GM21381 (cell line): ENCODE measurements at regions not wholly inside any gene's neighbourhood (a gene's known extent, or its start where the extent isn't known, plus 50 kb on each side); places are given as distances from the start of the nearest gene placed in this dataset.
"Not testable (repeated sequence)": the region's sequence is repeated elsewhere in the genome, so short reads cannot be mapped to it uniquely, and the experiment has no call there.

Source experiments
- ATAC-seq: cut with Tn5 transposase; IDR thresholded peaks from one replicate; pipeline ENCODE4 v1.9.1; 2021; ENCODE audit warnings: mild to moderate bottlenecking, moderate library complexity; ENCODE audit not compliant: unreplicated experiment

- no peak for ATAC-seq
These were observed 105.6 kb upstream of the DAPK1 start for GRCh38 chr9:87392086-87392485.

- ATAC-seq = no peak
These were observed 103.9 kb upstream of the DAPK1 start for GRCh38 chr9:87393706-87394230.

GRCh38 chr9:87395804-87396479 lies 101.7 kb upstream of the DAPK1 start:
- ATAC-seq = no peak

GRCh38 chr9:87401681-87402080 lies 96.0 kb upstream of the DAPK1 start:
- ATAC-seq = no peak

- ATAC-seq = no peak
These were observed 95.1 kb upstream of the DAPK1 start for GRCh38 chr9:87402537-87402936.

- ATAC-seq = no peak
These were observed 91.8 kb upstream of the DAPK1 start for GRCh38 chr9:87405677-87406542.

- ATAC-seq = no peak
These were observed 91.0 kb upstream of the DAPK1 start for GRCh38 chr9:87406543-87407166.

GRCh38 chr9:87410047-87411005 lies 87.3 kb upstream of the DAPK1 start:
- not testable (repeated sequence) for ATAC-seq

GRCh38 chr9:87420884-87421283 lies 76.8 kb upstream of the DAPK1 start:
- no peak for ATAC-seq

GRCh38 chr9:87421734-87422133 lies 75.9 kb upstream of the DAPK1 start:
- no peak for ATAC-seq

- ATAC-seq = no peak
These were observed 74.7 kb upstream of the DAPK1 start for GRCh38 chr9:87422999-87423398.

- ATAC-seq = not testable (repeated sequence)
These were observed 73.8 kb upstream of the DAPK1 start for GRCh38 chr9:87423885-87424284.

- no peak for ATAC-seq
These were observed 72.5 kb upstream of the DAPK1 start for GRCh38 chr9:87425202-87425601.

- no peak for ATAC-seq
These were observed 69.7 kb upstream of the DAPK1 start for GRCh38 chr9:87427851-87428506.

- ATAC-seq = no peak
These were observed 69.0 kb upstream of the DAPK1 start for GRCh38 chr9:87428659-87429058.

- no peak for ATAC-seq
These were observed 65.8 kb upstream of the DAPK1 start for GRCh38 chr9:87431837-87432236.

GRCh38 chr9:87433853-87434252 lies 63.8 kb upstream of the DAPK1 start:
- ATAC-seq = no peak

GRCh38 chr9:87434366-87434765 lies 63.3 kb upstream of the DAPK1 start:
- ATAC-seq = no peak

GRCh38 chr9:87435189-87435880 lies 62.3 kb upstream of the DAPK1 start:
- no peak for ATAC-seq
